ENCODE measurements at regions not wholly inside any gene's neighbourhood (a gene's known extent, or its start where the extent isn't known, plus 50 kb on each side); places are given as distances from the start of the nearest gene placed in this dataset.

DNA sequence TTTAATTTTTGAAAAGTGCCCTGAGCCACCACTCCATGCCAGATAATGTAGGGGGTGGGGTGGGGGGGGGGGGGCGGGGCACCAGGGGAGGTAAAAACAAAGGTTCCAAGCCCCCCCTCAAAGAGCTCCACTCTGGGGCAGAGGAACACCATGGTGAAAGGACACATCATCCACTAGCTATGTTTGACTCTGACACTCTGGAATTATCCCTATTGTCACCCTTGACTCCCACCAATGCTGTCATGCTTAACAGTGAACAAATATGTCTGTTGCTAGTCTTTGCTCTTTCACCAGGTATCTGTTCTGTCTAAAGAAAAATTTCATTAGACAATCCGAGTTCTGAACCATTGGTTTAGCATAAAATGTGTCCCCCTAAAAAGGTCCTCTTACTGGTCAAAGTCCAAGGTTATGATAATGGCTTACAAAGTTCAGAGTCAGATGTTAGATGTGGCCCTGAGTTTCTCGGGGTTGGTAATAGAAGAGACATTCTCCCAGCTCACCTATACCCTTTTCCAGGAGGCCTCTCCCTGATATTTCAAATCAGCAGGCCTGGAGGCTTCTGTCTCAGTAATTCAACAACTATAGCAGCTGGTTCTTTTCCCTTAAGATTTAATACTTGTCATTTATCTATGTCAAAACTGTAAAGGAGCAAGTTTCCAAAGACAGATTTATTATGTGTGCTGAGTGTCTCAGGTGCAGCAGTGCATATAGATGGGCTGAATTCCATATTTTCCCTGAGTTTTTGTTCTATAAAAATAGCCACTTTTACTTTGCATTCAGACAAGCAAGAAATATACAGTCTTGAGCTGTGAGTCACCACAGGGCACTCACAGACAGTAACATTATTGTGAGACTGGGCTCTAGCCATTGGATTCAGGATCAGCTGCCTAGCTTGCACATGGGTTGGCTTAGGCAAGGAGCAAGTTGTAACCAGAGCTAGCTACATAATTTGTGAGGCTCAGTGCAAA is 174.1 kb downstream of the CSNK2A3 start:
- no peak for ATAC-seq
- intact Hi-C loops (cut with DNase I) = no loop called here
- H3K4me3 ChIP-seq = no peak overlapping the region
- no peaks in the 10 kb centered on the region for H3K4me1 ChIP-seq
- H3K27me3 ChIP-seq = no peaks in the 10 kb centered on the region
- WGBS, 2 donors = 54 to 60% methylated on average over 2 to 3 of the region's 3 CpGs
- no peaks in the 10 kb centered on the region for H3K36me3 ChIP-seq (replicated peaks in 1 of 2; ENCODE audit: insufficient read depth in 1 of 2, low read depth in 2 of 2)
- no peak for DNase-seq
- TF ChIP-seq POLR2A (IDR thresholded peaks at IDR 0.05) = no peak
- TF ChIP-seq, protein P1, sequence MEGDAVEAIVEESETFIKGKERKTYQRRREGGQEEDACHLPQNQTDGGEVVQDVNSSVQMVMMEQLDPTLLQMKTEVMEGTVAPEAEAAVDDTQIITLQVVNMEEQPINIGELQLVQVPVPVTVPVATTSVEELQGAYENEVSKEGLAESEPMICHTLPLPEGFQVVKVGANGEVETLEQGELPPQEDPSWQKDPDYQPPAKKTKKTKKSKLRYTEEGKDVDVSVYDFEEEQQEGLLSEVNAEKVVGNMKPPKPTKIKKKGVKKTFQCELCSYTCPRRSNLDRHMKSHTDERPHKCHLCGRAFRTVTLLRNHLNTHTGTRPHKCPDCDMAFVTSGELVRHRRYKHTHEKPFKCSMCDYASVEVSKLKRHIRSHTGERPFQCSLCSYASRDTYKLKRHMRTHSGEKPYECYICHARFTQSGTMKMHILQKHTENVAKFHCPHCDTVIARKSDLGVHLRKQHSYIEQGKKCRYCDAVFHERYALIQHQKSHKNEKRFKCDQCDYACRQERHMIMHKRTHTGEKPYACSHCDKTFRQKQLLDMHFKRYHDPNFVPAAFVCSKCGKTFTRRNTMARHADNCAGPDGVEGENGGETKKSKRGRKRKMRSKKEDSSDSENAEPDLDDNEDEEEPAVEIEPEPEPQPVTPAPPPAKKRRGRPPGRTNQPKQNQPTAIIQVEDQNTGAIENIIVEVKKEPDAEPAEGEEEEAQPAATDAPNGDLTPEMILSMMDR (IDR thresholded peaks at IDR 0.05) = no peak
- no peaks in the 10 kb centered on the region for H3K9me3 ChIP-seq
- H3K27ac ChIP-seq = no peak overlapping the region

GRCh38 chr11:11177156-11177808 is 175.8 kb downstream of the CSNK2A3 start:
- WGBS, 2 donors = 63 to 74% methylated on average over 7 of the region's 7 CpGs
- TF ChIP-seq POLR2A (IDR thresholded peaks at IDR 0.05) = no peak
- TF ChIP-seq, protein P1 (IDR thresholded peaks at IDR 0.05) = no peak
- H3K36me3 ChIP-seq (replicated peaks in 1 of 2; ENCODE audit: insufficient read depth in 1 of 2, low read depth in 2 of 2) = no peaks in the 10 kb centered on the region
- no peaks in the 10 kb centered on the region for H3K4me1 ChIP-seq
- H3K27ac ChIP-seq = no peak overlapping the region
- intact Hi-C loops (cut with DNase I) = no loop called here
- H3K27me3 ChIP-seq = no peaks in the 10 kb centered on the region
- H3K9me3 ChIP-seq = no peaks in the 10 kb centered on the region
- no peak overlapping the region for H3K4me3 ChIP-seq
- no peak for DNase-seq
- ATAC-seq = no peak

DNA sequence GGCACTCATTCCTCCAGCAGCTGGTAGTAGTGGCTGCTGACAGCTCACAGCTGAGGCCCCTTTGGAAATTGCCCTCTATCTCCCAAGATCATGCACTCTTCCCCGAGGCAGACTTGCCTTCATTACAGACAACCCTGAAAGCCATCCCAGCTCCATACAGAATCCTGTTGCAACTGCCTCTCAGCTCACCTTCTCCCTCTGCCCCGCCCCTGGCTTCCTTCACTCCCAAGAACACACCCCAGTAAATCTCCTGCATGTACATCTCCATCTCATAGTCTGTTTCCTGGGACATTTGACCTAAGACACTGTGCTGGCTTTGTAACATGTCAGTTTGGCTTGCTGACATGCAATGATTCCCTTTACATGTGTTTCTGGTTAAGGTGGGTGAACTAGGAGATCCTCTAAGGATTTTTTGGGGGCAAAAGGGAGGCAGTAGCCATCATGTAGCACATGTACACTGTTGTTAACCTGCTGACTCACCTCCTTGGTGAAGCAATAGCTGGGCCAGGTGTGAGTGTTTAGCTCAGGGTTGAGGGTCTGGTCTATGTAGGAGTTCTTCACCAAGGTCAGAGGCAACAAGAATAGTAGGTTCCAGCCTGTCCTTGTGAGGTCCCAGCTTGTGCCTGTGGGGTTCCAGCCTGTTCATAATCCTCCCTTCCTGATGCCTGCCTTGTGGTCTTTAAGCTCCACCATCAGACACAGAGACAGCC is 179.6 kb downstream of the CSNK2A3 start:
- H3K27me3 ChIP-seq = no peaks in the 10 kb centered on the region
- ATAC-seq (no peak), DNase-seq (no peak)
- no peaks in the 10 kb centered on the region for H3K4me1 ChIP-seq
- H3K36me3 ChIP-seq (replicated peaks in 1 of 2; ENCODE audit: insufficient read depth in 1 of 2, low read depth in 2 of 2) = no peaks in the 10 kb centered on the region
- WGBS, 2 donors = 78 to 79% methylated on average over 2 of the region's 2 CpGs
- no peaks in the 10 kb centered on the region for H3K9me3 ChIP-seq
- no peak overlapping the region for H3K4me3 ChIP-seq
- no peak overlapping the region for H3K27ac ChIP-seq
- intact Hi-C loops (cut with DNase I) = no loop called here
- TF ChIP-seq, protein P1 (IDR thresholded peaks at IDR 0.05) = no peak
- TF ChIP-seq POLR2A (IDR thresholded peaks at IDR 0.05) = no peak

GRCh38 chr11:11171854-11172253 is 181.2 kb downstream of the CSNK2A3 start:
- TF ChIP-seq, protein P1 (IDR thresholded peaks at IDR 0.05) = no peak
- no peak for TF ChIP-seq POLR2A (IDR thresholded peaks at IDR 0.05)
- ATAC-seq (no peak), DNase-seq (no peak)
- intact Hi-C loops (cut with DNase I) = no loop called here
- Histone ChIP-seq H3K9me3 (no peaks in the 10 kb centered on the region), H3K27me3 (no peaks in the 10 kb centered on the region), H3K4me3 (no peak overlapping the region), H3K4me1 (no peaks in the 10 kb centered on the region), H3K36me3 (replicated peaks in 1 of 2; ENCODE audit: insufficient read depth in 1 of 2, low read depth in 2 of 2) (no peaks in the 10 kb centered on the region), H3K27ac (no peak overlapping the region)
- 90 to 91% methylated on average over 1 of the region's 1 CpG for WGBS, 2 donors
